C4-2B (cell line): ENCODE measurements at regions not wholly inside any gene's neighbourhood (a gene's known extent, or its start where the extent isn't known, plus 50 kb on each side); places are given as distances from the start of the nearest gene placed in this dataset.

Experiments used
- H3K27ac ChIP-seq: fragments of 450-650 bp; 2 replicates; pipeline ENCODE4 v1.5.1; 2017
- ZFX ChIP-seq: fragments of 450-650 bp; IDR thresholded peaks from 2 replicates; pipeline ENCODE4 v1.6.1; 2017
- TF ChIP-seq, protein P1 (sequence below): fragments of 450-650 bp; conservative IDR thresholded peaks from 2 replicates; pipeline ENCODE4 v1.5.1; 2017; ENCODE audit warnings: mild to moderate bottlenecking

DNA sequence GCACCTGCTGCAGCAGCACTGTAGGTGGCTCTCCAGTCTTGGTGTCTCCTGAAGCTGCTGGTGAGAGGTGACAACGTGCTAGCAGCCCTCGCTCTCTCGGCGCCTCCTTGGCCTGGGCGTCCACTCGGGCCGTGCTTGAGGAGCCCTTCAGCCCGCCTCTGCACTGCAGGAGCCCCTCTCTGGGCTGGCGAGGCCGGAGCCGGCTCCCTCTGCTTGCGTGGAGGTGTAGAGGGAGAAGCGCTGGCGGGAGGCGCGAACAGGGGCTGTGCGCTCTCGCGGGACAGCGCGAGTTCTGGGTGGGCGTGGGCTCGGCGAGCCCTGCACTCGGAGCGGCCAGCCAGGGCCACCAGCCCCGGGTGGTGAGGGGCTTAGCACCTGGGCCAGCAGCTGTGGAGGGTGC lies 62.2 kb upstream of the CNOT6 start:
- H3K27ac ChIP-seq, result no peak overlapping the region
- TF ChIP-seq, protein P1, sequence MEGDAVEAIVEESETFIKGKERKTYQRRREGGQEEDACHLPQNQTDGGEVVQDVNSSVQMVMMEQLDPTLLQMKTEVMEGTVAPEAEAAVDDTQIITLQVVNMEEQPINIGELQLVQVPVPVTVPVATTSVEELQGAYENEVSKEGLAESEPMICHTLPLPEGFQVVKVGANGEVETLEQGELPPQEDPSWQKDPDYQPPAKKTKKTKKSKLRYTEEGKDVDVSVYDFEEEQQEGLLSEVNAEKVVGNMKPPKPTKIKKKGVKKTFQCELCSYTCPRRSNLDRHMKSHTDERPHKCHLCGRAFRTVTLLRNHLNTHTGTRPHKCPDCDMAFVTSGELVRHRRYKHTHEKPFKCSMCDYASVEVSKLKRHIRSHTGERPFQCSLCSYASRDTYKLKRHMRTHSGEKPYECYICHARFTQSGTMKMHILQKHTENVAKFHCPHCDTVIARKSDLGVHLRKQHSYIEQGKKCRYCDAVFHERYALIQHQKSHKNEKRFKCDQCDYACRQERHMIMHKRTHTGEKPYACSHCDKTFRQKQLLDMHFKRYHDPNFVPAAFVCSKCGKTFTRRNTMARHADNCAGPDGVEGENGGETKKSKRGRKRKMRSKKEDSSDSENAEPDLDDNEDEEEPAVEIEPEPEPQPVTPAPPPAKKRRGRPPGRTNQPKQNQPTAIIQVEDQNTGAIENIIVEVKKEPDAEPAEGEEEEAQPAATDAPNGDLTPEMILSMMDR, result no peak
- TF ChIP-seq ZFX, result no peak

DNA sequence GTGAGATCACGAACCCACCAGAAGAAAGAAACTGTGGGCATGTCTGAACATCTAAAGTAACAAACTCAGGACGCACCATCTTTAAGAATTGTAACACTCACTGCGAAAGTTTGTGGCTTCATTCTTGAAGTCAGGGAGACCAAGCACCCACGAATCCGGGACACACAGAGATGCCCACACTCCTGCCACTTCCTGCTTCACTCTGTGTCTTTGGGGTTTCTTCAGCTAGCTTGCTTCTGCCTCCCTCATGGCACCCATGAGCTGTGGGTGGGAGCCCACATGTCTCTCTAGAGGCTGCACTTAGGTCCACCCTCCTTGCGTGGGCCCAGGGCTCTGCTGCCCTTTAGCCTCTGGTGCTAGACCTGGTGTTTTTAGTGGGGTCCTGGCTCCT lies 61.2 kb upstream of the CNOT6 start:
- TF ChIP-seq, protein P1, result no peak
- TF ChIP-seq ZFX, result no peak
- no peak overlapping the region for H3K27ac ChIP-seq

DNA sequence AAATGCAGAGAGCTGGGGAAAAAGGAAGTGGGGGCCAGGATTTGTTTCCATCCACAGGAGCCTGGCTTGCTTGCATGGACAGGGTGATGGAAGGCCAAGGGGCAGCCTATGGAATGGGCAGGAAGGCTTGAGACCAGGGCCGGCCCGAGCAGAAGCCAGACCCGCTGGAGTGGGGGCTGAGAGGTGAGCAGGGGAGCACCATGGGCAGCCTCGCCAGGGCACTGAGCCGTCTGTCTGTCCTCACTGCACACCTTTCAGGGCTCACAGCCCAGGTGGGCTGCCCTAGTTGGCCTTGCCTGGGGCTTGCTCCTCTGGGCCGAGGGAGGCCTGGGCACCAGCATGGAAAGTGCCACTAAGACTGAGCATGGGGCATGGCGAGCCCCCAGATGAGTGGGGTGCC lies 58.6 kb upstream of the CNOT6 start:
- TF ChIP-seq, protein P1, result no peak
- no peak for TF ChIP-seq ZFX
- H3K27ac ChIP-seq, result no peak overlapping the region

DNA sequence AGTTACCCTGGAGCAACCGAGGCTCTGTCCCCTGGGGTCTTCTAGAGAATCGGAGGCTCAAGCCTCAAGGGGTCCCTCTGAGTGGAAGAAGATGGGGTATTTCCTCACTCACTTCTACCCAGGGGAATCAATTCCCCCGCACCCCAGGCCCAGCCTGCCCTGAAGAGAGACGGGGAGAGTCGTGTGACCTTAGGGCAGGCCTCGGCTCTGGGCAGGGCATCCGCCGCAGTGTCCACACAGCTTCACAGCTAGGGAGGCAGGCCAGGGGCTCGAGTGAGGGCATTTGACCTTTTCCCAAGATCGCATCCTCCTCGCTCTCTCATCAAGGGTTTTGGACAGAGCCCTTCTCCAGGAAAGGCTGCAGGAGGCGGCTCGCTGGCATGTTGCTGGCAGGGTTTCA lies 57.9 kb upstream of the CNOT6 start:
- TF ChIP-seq ZFX, result no peak
- TF ChIP-seq, protein P1, result no peak
- no peak overlapping the region for H3K27ac ChIP-seq

DNA sequence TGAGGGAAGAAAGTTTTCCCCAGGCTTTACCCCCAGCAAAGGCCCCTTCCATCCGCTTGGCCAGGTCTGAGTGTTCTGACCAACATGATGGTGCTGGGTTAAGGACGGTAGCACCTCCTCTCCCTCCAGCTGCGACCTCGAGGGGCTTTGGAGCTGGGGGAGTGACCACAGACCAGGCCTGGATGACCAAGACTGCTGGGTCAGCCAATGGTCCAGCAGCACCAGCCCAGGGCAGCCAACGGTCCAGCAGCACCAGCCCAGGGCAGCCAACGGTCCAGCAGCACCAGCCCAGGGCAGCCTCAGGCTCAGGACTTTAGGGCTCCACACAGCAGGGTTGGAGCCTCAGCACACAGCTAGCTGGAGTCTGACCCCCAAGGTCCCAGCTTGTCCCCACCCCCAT lies 57.2 kb upstream of the CNOT6 start:
- no peak overlapping the region for H3K27ac ChIP-seq
- TF ChIP-seq, protein P1, result no peak
- no peak for TF ChIP-seq ZFX

GRCh38 chr5:180437336-180437735 lies 56.8 kb upstream of the CNOT6 start:
- TF ChIP-seq, protein P1, result no peak
- TF ChIP-seq ZFX, result no peak

DNA sequence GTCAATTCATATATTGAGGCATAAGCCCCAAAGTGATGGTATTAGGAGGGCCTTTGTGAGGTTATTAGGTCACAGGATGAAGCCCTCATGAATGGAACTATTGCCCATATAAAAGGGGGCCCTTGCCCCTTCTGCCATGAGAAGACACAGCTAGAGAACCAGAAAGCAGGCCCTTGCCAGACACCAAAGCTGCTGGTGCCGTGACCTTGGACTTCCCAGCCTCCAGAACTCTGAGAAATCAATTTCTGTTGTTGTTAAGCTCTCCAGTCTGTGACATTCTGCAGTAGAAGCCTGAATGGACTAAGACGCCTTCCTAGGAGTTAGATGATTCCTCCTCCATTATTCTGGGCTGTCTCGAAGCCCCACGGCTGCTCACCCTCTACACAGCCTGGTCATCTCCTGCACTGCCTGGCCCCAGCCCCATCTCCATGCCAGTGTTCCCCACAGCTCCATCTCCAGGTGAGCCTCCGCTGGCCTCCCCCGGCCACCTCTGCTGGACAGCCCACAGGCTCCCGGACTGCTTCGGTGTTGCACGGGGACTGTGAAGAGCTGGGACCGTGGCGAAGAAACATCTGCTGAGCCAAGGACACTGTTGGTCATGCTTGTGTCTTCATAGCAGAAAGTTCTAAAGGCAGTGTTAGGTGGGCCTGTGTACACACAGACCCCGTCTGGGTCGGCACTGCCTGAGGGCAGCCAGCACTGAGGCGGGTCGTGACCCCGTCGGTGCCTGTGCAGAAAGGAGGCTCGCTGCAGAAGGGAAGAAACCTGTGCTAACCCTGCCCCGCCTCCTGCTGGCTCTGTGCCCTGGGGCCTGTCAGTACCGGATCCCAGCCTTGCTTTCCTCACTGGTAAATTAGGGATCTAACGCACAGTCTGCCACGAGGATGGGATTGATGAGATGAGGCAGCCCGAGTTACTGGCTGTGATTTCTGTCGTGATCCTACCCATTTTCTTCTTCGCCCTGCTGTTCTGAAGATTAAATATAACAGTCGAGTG lies 55.1 kb upstream of the CNOT6 start:
- TF ChIP-seq, protein P1, result no peak
- no peak for TF ChIP-seq ZFX
- peak overlapping the region; percentile 54 for H3K27ac ChIP-seq

More at GRCh38 chr5:180437336-180437735, 56.8 kb upstream of the CNOT6 start:
- H3K27ac ChIP-seq, result no peak overlapping the region
